GM12874 (cell line): ENCODE measurements at regions not wholly inside any gene's neighbourhood (a gene's known extent, or its start where the extent isn't known, plus 50 kb on each side); places are given as distances from the start of the nearest gene placed in this dataset.

Experiments used
- TF ChIP-seq, protein P1 (sequence below): IDR thresholded peaks from 2 replicates; pipeline ENCODE4 v1.5.1; 2011; ENCODE audit warnings: low read depth, mild to moderate bottlenecking, control low read depth, low read length, moderate library complexity; ENCODE audit not compliant: insufficient read depth

DNA sequence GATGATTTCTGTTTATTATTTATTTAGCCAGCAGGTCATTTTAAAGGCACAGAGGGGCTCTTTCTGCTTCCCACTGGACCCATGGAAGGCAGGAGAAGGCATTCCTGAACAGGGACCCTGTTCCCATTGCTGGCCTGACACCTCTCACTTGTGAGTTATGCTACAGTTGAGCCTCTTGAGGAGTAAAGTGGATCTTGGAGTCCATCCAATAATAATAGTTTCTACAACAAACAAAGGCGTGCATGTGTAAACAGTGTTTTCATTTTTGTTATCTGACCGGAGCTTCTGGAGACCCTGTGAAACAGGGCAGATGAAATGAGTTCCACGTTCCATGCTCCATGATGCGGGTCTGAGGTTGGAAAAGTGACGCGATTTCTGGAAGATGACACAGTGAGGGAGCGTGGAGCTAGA, 127.3 kb upstream of the HABP2 start:
- TF ChIP-seq, protein P1, sequence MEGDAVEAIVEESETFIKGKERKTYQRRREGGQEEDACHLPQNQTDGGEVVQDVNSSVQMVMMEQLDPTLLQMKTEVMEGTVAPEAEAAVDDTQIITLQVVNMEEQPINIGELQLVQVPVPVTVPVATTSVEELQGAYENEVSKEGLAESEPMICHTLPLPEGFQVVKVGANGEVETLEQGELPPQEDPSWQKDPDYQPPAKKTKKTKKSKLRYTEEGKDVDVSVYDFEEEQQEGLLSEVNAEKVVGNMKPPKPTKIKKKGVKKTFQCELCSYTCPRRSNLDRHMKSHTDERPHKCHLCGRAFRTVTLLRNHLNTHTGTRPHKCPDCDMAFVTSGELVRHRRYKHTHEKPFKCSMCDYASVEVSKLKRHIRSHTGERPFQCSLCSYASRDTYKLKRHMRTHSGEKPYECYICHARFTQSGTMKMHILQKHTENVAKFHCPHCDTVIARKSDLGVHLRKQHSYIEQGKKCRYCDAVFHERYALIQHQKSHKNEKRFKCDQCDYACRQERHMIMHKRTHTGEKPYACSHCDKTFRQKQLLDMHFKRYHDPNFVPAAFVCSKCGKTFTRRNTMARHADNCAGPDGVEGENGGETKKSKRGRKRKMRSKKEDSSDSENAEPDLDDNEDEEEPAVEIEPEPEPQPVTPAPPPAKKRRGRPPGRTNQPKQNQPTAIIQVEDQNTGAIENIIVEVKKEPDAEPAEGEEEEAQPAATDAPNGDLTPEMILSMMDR: no peak

DNA sequence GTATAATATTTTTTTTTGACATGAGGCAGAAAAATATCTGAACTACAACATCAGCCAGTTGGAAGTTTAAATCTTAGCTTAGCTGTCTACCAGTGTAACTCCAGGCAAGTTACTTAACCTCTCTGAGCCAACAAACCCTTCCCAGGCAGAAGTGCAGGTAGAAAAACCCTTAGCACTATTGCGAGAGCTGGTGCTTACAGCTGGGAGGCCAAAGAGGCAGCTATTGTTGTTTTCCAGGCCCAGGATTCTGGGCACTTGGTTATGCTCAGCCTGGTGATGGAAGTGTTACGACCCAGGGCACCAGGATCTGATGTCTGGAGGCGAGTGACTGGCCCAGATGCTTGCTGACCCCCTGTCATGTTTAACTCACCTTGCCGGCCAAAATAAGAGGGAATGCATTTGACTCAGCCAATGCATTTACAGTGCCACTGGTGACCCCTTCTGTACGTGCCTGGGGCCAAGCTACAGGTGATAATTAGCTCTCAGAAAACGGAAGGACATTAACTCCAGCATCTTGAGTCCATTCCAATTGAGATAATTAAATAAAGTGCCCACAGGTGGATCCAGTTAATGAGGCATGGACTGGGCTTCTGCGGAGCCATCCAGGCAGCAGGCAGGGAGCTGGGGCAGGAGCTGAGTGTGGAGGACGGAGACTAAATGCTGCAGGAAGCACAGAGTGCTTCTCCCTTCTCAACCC, 126.5 kb upstream of the HABP2 start:
- TF ChIP-seq, protein P1: no peak

- TF ChIP-seq, protein P1: no peak
These were observed 125.6 kb upstream of the HABP2 start for GRCh38 chr10:113427236-113427735.

DNA sequence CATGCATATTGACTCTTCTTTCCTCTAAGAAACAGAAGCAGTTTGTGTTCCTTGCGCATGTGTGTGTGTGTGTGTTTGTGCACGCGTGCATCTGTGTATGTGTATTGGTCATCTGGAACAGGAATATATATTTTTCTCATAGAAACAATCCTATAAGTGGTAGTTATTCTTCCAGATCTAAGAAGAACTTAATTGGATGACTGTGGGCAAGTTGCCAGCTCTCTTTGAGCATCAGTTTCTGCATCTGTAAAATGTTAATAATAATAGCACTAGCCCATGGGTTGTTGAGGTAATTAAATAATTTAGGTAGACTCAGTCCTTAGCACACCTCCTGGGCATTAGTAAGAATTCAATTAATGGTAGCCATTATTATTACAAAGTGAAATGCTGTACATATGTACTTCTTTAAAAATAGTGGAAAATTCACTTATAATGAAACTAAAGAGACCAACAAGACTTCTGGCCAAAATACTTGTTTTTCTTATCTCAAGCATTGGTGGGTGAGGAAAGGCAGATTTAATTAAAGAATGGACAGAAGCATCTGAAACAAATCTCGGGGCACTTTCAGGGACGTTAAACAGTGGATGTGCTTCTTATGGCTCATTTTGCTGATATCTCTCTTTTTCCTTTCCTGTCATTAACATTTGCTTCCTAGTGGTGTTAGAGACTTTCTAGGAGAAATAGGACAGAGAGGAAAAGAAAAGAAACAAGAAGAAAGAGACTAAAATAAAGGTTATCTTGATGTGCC, 124.9 kb upstream of the HABP2 start:
- TF ChIP-seq, protein P1: no peak

GRCh38 chr10:113430634-113431397, 122.0 kb upstream of the HABP2 start:
- TF ChIP-seq, protein P1: no peak

GRCh38 chr10:113431398-113432160, 121.3 kb upstream of the HABP2 start:
- TF ChIP-seq, protein P1: no peak
